GM12864 (cell line): ENCODE measurements at regions not wholly inside any gene's neighbourhood (a gene's known extent, or its start where the extent isn't known, plus 50 kb on each side); places are given as distances from the start of the nearest gene placed in this dataset.

Experiments
- DNase-seq: peaks from one replicate; pipeline ENCODE4 v3.0.0-alpha.2; 2011; ENCODE audit warnings: low read depth
- H3K4me3 ChIP-seq: 2 replicates; pipeline ENCODE4 v1.5.1; 2011; ENCODE audit warnings: mild to moderate bottlenecking, low read depth, low read length, control low read depth
- TF ChIP-seq, protein P1 (sequence below): IDR thresholded peaks from 2 replicates; pipeline ENCODE4 v1.5.1; 2011; ENCODE audit warnings: low read depth, mild to moderate bottlenecking, moderate library complexity, low read length, control low read depth, inconsistent platforms; ENCODE audit errors: missing control alignments

DNA sequence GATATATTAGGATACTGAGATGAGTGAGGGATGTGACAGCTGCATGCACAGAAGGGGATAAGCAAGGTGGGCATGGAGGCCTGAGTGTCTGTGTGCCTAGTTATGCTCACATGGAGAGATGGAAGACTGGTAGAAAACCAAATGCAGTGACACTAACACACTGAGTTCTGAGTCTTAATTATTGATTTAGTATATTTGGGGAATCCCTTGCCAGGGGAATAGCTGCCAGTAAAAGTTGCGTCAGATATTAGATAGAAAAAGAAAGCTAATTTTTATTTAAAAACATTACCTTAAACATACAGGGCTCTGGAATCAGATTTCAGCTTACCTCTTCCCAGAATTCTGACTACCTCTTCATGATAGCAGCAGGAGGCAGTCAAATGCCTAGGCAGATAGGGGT lies 620.5 kb downstream of the METTL15 start:
- H3K4me3 ChIP-seq, result no peak overlapping the region
- TF ChIP-seq, protein P1, sequence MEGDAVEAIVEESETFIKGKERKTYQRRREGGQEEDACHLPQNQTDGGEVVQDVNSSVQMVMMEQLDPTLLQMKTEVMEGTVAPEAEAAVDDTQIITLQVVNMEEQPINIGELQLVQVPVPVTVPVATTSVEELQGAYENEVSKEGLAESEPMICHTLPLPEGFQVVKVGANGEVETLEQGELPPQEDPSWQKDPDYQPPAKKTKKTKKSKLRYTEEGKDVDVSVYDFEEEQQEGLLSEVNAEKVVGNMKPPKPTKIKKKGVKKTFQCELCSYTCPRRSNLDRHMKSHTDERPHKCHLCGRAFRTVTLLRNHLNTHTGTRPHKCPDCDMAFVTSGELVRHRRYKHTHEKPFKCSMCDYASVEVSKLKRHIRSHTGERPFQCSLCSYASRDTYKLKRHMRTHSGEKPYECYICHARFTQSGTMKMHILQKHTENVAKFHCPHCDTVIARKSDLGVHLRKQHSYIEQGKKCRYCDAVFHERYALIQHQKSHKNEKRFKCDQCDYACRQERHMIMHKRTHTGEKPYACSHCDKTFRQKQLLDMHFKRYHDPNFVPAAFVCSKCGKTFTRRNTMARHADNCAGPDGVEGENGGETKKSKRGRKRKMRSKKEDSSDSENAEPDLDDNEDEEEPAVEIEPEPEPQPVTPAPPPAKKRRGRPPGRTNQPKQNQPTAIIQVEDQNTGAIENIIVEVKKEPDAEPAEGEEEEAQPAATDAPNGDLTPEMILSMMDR, result no peak
- no peak for DNase-seq

DNA sequence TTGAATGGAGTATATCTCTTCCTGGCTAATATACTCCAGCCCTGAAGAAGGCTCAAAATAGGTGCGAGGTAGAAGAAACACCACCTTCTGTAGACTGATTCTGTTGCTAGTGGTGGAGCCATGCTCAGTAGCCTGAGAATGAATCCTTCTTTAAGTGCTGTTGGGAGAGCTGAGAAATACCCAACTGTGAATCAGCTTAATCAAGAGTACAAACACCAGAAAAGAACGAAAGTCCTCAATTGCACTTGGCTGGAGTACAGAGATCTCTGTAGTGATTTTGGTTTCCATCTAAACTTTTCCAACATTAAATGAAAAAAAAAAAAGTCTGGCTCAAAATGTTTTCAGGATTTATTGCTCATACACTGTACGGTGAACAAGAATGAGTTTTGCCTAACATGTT lies 619.1 kb downstream of the METTL15 start:
- TF ChIP-seq, protein P1, result no peak

DNA sequence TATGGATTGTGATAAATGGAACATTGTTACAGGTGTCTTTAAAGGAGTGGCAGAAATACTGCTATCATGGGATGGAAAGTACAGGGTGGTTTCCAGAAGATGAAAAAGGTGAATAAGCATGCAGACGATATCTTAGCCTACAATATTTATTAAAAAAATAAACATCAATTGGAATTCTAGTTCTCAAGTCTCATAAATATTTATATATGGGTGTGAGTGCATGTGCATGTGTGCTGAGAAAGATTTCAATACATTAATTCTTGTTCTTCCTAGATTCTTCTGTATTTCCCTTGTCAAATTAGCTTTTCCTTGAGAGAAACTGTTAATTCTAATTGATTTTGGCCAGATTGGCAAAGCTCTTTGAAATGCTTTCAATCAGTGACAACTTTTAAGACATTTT lies 618.2 kb downstream of the METTL15 start:
- no peak overlapping the region for H3K4me3 ChIP-seq
- TF ChIP-seq, protein P1, result no peak
- no peak for DNase-seq

More for the DNA sequence above, 619.1 kb downstream of the METTL15 start:
- H3K4me3 ChIP-seq, result no peak overlapping the region
- no peak for DNase-seq

DNA sequence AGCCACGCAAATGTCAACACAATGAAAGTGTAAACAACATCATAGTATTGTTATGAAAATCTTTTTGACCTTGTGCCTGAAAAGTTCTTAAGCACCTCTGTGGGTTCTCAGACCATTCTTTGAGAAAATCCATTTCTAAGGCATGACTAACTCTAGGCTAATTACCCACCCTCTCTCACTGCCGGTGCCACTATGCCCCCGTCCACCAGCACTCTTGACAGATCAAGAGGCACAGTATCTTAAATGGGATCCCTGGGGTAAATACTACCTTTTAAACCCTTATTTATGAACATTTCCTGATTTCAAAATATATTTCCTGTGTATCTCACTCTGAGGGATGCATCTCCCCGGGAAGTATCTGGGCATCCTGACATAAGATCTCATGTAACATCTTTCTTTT lies 607.5 kb downstream of the METTL15 start:
- H3K4me3 ChIP-seq, result no peak overlapping the region
- DNase-seq, result no peak
- TF ChIP-seq, protein P1, result no peak

DNA sequence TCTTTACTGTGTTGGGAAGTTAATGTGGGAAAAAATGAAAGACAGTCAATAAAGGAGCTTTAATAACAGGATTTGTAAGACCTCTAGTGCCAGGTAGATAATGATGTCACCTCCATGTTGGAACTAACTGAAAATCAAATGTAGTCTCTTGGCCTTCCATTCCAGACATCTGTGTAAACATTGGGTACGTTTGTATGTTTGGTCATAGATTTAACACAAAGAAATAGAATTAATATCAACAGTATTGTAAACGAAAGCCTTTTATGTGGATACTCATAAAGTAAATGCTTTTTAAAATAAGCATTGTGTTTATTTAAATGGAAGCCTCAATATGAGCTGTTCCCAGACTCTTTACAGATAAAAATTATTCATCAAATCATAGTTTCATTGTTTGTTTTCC lies 605.7 kb downstream of the METTL15 start:
- no peak for DNase-seq
- no peak overlapping the region for H3K4me3 ChIP-seq
- TF ChIP-seq, protein P1, result no peak

DNA sequence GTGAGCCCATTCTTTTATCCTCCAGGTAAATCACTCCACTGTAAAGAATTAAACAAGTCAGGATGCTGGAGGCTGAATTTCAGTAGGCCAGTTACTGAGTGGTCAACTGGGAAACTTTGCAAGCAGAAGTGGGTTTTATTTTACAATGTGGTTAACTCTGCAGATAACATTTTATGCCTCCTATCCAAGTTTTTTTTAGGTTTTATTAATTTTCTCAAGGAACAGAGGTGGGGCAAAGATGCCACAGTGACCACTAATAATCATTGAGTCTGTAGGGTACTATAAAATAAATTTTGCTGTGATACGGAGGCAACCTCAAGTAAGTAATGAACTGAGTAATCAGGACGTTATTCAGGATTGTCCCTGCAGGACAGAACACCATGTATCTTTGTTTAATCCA lies 599.9 kb downstream of the METTL15 start:
- TF ChIP-seq, protein P1, result no peak
- no peak for DNase-seq
- H3K4me3 ChIP-seq, result no peak overlapping the region

DNA sequence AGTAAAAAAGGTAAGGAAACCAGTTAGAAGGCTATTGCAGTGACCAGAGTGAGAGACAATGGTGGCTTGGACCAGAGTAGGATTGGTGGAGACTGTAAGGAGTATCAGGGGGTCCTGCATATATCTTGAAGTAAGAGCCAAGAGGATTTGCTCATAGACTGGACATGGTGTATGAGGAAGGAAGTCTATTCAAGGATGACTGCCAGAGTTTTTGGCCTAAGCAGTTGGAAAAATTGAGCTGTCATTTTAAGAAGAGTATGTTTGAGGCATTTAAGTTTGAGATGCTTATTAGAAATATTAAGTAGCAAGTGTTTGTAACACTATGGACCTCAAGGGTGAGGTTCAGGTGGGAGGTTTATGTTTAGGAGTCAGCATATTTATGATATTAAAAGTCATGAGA lies 596.6 kb downstream of the METTL15 start:
- TF ChIP-seq, protein P1, result no peak
- H3K4me3 ChIP-seq, result no peak overlapping the region
- no peak for DNase-seq
